GM18873 (cell line): ENCODE measurements at regions not wholly inside any gene's neighbourhood (a gene's known extent, or its start where the extent isn't known, plus 50 kb on each side); places are given as distances from the start of the nearest gene placed in this dataset.
"Not testable (repeated sequence)": the region's sequence is repeated elsewhere in the genome, so short reads cannot be mapped to it uniquely, and the experiment has no call there.

Experiments
- ATAC-seq: cut with Tn5 transposase; IDR thresholded peaks from one replicate; pipeline ENCODE4 v1.9.1; 2021; ENCODE audit warnings: mild to moderate bottlenecking, moderate library complexity, moderate number of reproducible peaks; ENCODE audit not compliant: unreplicated experiment, low FRiP score

DNA sequence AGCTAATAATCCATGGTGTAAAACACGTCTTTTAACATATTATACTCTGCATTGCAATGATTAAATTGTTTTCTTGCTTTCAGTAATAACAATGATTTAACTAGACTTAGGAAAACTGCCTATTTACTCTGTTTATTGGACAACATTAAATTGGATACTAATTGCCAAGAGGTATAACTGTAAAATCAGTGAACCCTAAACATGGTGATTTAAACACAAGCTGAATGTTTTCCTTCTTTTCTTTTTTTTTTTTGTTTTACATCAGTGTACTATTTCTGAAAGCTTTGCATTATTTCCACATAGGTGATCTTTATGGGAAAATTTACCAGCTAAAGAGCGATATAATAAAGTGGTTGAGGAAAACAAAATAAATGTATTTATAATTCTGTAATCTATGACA is 276.7 kb downstream of the PCDH7 start:
- ATAC-seq = no peak

GRCh38 chr4:31005037-31005436 is 284.9 kb downstream of the PCDH7 start:
- no peak for ATAC-seq

DNA sequence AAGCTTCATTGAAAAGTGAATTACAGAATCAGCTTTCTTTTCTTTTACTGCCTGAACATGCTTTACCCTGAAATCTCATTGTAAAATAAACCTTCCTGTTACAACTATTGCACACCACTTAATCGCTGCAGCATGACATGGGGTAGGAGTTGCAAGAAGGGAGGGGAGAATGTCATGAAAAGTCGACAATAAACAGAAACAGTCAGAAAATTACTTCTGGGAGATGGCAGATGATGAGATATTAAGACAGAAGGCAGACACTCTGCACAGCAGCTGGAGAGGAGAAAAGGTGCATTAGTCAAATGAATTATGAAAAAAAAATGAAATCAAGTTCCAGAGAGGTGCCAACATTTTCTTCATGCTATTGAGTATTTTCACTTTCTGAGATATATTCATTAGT is 287.7 kb downstream of the PCDH7 start:
- no peak for ATAC-seq

- ATAC-seq = no peak
These were observed 289.8 kb downstream of the PCDH7 start for GRCh38 chr4:31009926-31010325.

DNA sequence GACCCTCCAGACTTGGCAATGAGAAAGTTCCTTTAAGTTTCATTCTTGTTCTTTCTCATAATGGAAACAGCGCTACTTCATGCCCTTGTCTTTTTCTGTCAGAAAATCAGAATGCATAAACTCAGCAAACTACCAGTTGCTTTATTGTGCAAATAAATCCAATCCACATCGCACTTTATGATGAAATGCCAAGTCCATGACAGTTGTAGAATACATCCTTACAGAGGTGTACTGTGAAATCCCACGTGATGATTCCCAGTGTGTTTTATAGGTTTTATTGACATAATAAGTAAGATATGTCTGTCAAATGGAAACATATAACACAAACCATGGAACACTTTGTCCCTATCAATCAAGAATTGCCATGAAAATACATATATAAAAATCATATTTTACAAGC is 295.0 kb downstream of the PCDH7 start:
- no peak for ATAC-seq

DNA sequence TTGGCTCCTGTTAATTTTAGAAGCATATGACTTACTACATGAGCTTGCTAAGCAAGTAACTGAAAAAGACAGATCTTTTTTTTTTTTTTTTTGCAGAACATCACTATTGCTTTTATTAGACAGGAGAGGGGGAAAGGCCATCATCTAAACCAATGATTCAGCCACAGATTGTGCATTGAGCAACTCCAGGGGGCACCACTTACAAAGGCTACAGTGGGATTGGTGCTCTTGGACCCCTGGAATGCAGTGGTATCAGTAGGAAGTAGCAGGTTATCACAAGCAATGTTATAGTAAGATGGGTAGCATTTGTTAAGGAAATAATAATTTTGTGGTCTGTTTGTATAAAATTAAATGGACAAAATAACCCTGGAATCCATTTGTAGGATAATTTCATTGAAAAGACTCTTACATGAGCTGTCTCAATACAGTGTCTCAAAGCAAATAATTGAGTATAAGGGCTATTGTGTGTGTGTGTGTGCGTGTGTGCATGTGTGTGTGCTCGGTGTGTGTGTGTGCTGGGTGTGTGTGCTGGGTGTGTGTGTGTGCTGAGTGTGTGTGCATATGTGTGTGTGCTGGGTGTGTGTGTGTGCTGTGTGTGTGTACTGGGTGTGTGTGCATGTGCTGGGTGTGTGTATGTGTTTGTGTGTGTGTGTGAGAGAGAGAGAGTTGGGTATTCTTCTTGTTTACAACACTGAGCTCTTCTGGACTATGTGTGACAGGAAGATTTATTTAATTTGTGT is 296.3 kb downstream of the PCDH7 start:
- ATAC-seq = no peak

DNA sequence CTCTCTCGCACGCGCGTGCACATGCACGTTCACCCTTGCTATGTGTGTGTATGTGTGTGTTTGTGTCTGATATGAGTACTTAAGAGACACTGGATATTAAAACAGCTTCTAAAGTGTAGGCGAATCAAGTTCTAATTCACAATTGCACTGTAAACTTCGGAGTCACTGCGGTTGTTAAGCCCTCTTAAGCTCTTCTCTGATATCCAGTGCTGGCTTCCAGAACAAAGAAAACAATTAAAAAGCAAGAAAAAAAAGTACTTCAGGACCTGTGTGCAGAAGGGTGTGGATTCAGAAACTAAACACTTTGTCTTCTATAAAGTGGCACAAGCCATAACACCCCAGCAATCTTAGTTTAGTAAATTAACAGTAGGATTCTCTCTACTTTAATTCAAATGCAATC is 300.2 kb downstream of the PCDH7 start:
- no peak for ATAC-seq

- no peak for ATAC-seq
These were observed 300.8 kb downstream of the PCDH7 start for GRCh38 chr4:31021008-31021407.

GRCh38 chr4:31022702-31023101 is 302.5 kb downstream of the PCDH7 start:
- no peak for ATAC-seq

DNA sequence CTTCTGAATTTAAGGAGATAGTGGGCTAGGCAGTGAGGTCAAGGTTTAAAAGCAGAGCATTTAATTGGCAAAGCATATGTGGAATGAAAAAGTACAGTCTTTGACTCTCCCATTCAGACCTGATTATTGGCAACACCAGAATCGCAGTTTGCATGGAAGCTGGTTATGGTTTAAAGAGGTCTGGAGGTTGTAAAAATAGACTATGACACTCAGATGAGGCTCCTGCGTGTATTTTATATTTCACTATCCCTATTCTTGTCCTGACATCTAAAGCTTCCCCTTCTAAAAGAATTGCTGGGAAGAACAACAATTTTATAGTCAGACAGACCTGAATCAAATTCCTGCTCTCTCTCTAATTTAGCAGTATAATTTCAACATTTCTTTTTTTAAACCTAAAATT is 302.9 kb downstream of the PCDH7 start:
- no peak for ATAC-seq

- no peak for ATAC-seq
These were observed 303.6 kb downstream of the PCDH7 start for GRCh38 chr4:31023742-31024141.

DNA sequence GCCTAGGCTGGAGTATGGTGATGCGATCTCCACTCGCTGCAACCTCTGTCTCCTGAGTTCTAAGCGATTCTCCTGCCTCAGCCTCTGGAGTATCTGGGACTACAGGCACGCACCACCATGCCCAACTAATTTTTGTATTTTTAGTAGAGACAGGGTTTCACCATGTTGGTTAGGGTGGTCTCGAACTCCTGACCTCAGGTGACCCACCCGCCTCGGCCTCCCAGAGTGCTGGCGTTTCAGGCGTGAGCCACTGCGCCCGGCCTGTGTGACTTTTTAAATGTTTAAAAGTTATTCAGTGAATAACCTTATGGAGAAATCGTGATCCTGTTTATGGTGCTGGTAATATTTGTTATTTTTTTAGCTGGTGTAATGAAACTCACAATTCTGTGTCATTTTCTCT is 304.6 kb downstream of the PCDH7 start:
- not testable (repeated sequence) for ATAC-seq

GRCh38 chr4:31026256-31026655 is 306.1 kb downstream of the PCDH7 start:
- no peak for ATAC-seq

GRCh38 chr4:31034550-31034949 is 314.4 kb downstream of the PCDH7 start:
- no peak for ATAC-seq

- no peak for ATAC-seq
These were observed 315.6 kb downstream of the PCDH7 start for GRCh38 chr4:31035761-31036160.

GRCh38 chr4:31037703-31038102 is 317.5 kb downstream of the PCDH7 start:
- ATAC-seq = no peak

GRCh38 chr4:31039382-31039781 is 319.2 kb downstream of the PCDH7 start:
- ATAC-seq = no peak

DNA sequence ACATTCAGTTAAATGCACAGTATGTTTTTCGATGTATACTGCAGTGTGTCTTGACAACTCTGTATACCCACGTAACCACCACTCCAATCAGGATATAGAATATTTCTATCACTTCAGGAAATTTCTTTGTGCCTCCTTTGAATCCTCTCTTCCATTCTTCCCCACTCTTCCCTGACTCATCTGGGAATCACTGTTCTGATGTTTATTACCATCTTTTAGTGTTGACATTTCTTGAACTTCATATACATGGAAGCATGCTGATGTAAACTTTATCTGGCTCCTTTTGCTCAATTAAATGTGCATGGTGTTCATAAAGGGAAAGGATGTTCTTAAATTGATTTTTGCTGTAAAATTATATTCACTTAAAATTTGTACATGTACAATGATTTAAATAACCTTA is 319.9 kb downstream of the PCDH7 start:
- ATAC-seq = no peak

GRCh38 chr4:31041385-31041784 is 321.2 kb downstream of the PCDH7 start:
- ATAC-seq = no peak

- no peak for ATAC-seq
These were observed 321.7 kb downstream of the PCDH7 start for GRCh38 chr4:31041853-31042252.

DNA sequence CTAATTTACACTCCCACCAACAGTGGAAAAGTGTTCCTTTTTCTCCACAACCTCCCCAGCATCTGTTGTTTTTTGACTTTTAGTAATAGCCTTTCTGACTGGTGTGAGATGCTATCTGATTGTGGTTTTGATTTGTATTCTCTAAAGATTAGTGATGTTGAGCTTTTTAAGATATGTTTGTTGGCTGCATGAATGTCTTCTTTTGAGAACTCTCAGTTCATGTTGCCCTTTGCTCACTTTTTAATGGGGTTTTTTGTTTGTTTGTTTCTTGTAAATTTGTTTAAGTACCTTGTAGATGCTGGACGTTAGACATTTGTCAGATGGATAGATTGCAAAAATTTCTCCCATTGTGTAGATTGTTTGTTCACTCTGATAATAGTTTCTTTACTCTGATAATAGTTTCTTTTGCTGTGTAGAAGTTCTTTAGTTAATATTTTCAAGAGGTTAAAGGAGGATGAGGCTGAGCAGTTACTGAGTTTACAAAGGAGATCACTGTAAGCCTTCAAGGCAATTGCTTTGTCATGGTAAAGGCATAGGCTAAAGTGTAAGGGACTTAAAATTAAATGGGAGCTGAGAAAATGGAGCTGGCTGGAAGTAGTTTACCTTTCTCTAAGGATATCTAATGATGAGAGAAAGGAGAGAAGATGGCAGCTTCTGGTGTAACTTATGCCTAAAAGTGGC is 323.4 kb downstream of the PCDH7 start:
- ATAC-seq = no peak

- no peak for ATAC-seq
These were observed 325.0 kb downstream of the PCDH7 start for GRCh38 chr4:31045151-31045550.
